ENCODE measurements at regions not wholly inside any gene's neighbourhood (a gene's known extent, or its start where the extent isn't known, plus 50 kb on each side); places are given as distances from the start of the nearest gene placed in this dataset.

- no peak for DNase-seq (ENCODE audit: low read depth in 2 of 2)
These were observed 599.1 kb downstream of the NYAP2 start for GRCh38 chr2:225998653-225999052.

GRCh38 chr2:225998116-225998515, 598.6 kb downstream of the NYAP2 start:
- no peak for DNase-seq (ENCODE audit: low read depth in 2 of 2)

- DNase-seq (ENCODE audit: low read depth in 2 of 2): no peak
These were observed 596.9 kb downstream of the NYAP2 start for GRCh38 chr2:225996462-225996828.

GRCh38 chr2:225995796-225996461, 596.4 kb downstream of the NYAP2 start:
- peak in 1 of 2 donors; percentile 49 for DNase-seq (ENCODE audit: low read depth in 2 of 2)

GRCh38 chr2:225994748-225995405, 595.4 kb downstream of the NYAP2 start:
- DNase-seq (ENCODE audit: low read depth in 2 of 2): peak in 1 of 2 donors; percentile 11

- peak in 1 of 2 donors; percentile 49 for DNase-seq (ENCODE audit: low read depth in 2 of 2)
These were observed 593.9 kb downstream of the NYAP2 start for GRCh38 chr2:225993430-225993829.

GRCh38 chr2:225989809-225990208, 590.3 kb downstream of the NYAP2 start:
- no peak for DNase-seq (ENCODE audit: low read depth in 2 of 2)

GRCh38 chr2:225980372-225980771, 580.9 kb downstream of the NYAP2 start:
- DNase-seq (ENCODE audit: low read depth in 2 of 2): no peak

- DNase-seq (ENCODE audit: low read depth in 2 of 2): no peak
These were observed 571.9 kb downstream of the NYAP2 start for GRCh38 chr2:225971433-225971832.

- no peak for DNase-seq (ENCODE audit: low read depth in 2 of 2)
These were observed 549.4 kb downstream of the NYAP2 start for GRCh38 chr2:225948903-225949302.

GRCh38 chr2:225938991-225939390, 539.5 kb downstream of the NYAP2 start:
- no peak for DNase-seq (ENCODE audit: low read depth in 2 of 2)

- peak in 1 of 2 donors; percentile 18 for DNase-seq (ENCODE audit: low read depth in 2 of 2)
These were observed 538.2 kb downstream of the NYAP2 start for GRCh38 chr2:225937625-225938187.

GRCh38 chr2:225932811-225933413, 533.4 kb downstream of the NYAP2 start:
- DNase-seq (ENCODE audit: low read depth in 2 of 2): no peak

GRCh38 chr2:225930687-225931086, 531.2 kb downstream of the NYAP2 start:
- no peak for DNase-seq (ENCODE audit: low read depth in 2 of 2)

GRCh38 chr2:225920621-225921220, 521.2 kb downstream of the NYAP2 start:
- DNase-seq (ENCODE audit: low read depth in 2 of 2): no peak

- no peak for DNase-seq (ENCODE audit: low read depth in 2 of 2)
These were observed 517.2 kb downstream of the NYAP2 start for GRCh38 chr2:225916692-225917091.

GRCh38 chr2:225911019-225911418, 511.5 kb downstream of the NYAP2 start:
- DNase-seq (ENCODE audit: low read depth in 2 of 2): no peak

- no peak for DNase-seq (ENCODE audit: low read depth in 2 of 2)
These were observed 495.6 kb downstream of the NYAP2 start for GRCh38 chr2:225895126-225895525.

GRCh38 chr2:225894236-225894980, 494.9 kb downstream of the NYAP2 start:
- peak in 1 of 2 donors; percentile 10 for DNase-seq (ENCODE audit: low read depth in 2 of 2)

- DNase-seq (ENCODE audit: low read depth in 2 of 2): no peak
These were observed 493.6 kb downstream of the NYAP2 start for GRCh38 chr2:225893151-225893550.

- no peak for DNase-seq (ENCODE audit: low read depth in 2 of 2)
These were observed 492.3 kb downstream of the NYAP2 start for GRCh38 chr2:225891771-225892170.

Data from lung microvascular endothelial cell (primary cell).